Neural cell (in vitro differentiated cells): ENCODE measurements at regions not wholly inside any gene's neighbourhood (a gene's known extent, or its start where the extent isn't known, plus 50 kb on each side); places are given as distances from the start of the nearest gene placed in this dataset.

Source experiments
- H2AFZ ChIP-seq: fragments of 200-600, 300-800 bp; sonication (generic), shearing (Covaris generic); 2 replicates; pipeline ENCODE4 v1.6.0; 2014; ENCODE audit warnings: low read depth, mild to moderate bottlenecking, antibody characterized with exemption, low read length, moderate library complexity
- H3F3A ChIP-seq: fragments of 200-600 bp; shearing (Covaris generic); 2 replicates; pipeline ENCODE4 v1.6.1; 2016; ENCODE audit warnings: mild to moderate bottlenecking, moderate library complexity, mixed read lengths, antibody characterized with exemption, low read length; ENCODE audit not compliant: insufficient read depth, poor library complexity, severe bottlenecking
- H3K27ac ChIP-seq: fragments of 200-600, 300-800 bp; sonication (generic), shearing (Covaris generic); 2 replicates; pipeline ENCODE4 v1.5.1; 2014; ENCODE audit warnings: mild to moderate bottlenecking, low read length, moderate library complexity
- H3K27me3 ChIP-seq: fragments of 300-800, 200-600 bp; sonication (generic), shearing (Covaris generic); 2 replicates; pipeline ENCODE4 v1.6.0; 2014; ENCODE audit warnings: mild to moderate bottlenecking, low read depth, low read length, moderate library complexity; ENCODE audit not compliant: insufficient read depth
- H3K36me3 ChIP-seq: fragments of 300-800, 200-600 bp; sonication (generic), shearing (Covaris generic); 2 replicates; pipeline ENCODE4 v1.5.1; 2014; ENCODE audit warnings: mild to moderate bottlenecking, antibody characterized with exemption, low read length, moderate library complexity; ENCODE audit not compliant: insufficient read depth
- H3K4me2 ChIP-seq: fragments of 300-800, 200-600 bp; sonication (generic), shearing (Covaris generic); 2 replicates; pipeline ENCODE4 v1.6.0; 2014; ENCODE audit warnings: mild to moderate bottlenecking, low read length
- H3K4me3 ChIP-seq: fragments of 300-800, 200-600 bp; sonication (generic), shearing (Covaris generic); 2 replicates; pipeline ENCODE4 v1.5.1; 2014; ENCODE audit warnings: mild to moderate bottlenecking, low read length, moderate library complexity
- H3K79me2 ChIP-seq: fragments of 200-600 bp; shearing (Covaris generic); replicated peaks from 2 replicates; pipeline ENCODE4 v1.6.0; 2014; ENCODE audit warnings: mild to moderate bottlenecking, low read length, moderate library complexity; ENCODE audit not compliant: insufficient read depth
- H3K9ac ChIP-seq: fragments of 300-800, 200-600 bp; sonication (generic), shearing (Covaris generic); 2 replicates; pipeline ENCODE4 v1.6.1; 2016; ENCODE audit warnings: mild to moderate bottlenecking, low read length, mixed read lengths
- H3K9me2 ChIP-seq: fragments of 200-600 bp; shearing (Covaris generic); 2 replicates; pipeline ENCODE4 v1.6.1; 2016; ENCODE audit warnings: mild to moderate bottlenecking, low read length, mixed read lengths; ENCODE audit not compliant: insufficient read depth
- H3K9me3 ChIP-seq: fragments of 200-600, 300-800 bp; sonication (generic), shearing (Covaris generic); 2 replicates; pipeline ENCODE4 v1.6.1; 2016; ENCODE audit warnings: mild to moderate bottlenecking, mixed run types, low read length, moderate library complexity, mixed read lengths
- H4K20me1 ChIP-seq: fragments of 200-600 bp; shearing (Covaris generic); 2 replicates; pipeline ENCODE4 v1.6.1; 2016; ENCODE audit warnings: mild to moderate bottlenecking, mixed run types; ENCODE audit not compliant: insufficient read depth
- CTCF ChIP-seq: fragments of 450-650 bp; IDR thresholded peaks from 2 replicates; pipeline ENCODE4 v1.5.1; 2014; ENCODE audit warnings: antibody characterized with exemption, mild to moderate bottlenecking, moderate library complexity; ENCODE audit not compliant: poor library complexity, severe bottlenecking
- EP300 ChIP-seq: fragments of 450-650 bp; conservative IDR thresholded peaks from 2 replicates; pipeline ENCODE4 v1.6.1; 2014; ENCODE audit warnings: antibody characterized with exemption, mild to moderate bottlenecking, moderate library complexity; ENCODE audit not compliant: poor library complexity, severe bottlenecking
- EZH2 ChIP-seq: fragments of 200-600, 300-800 bp; shearing (Covaris generic), sonication (generic); IDR thresholded peaks from 2 replicates; pipeline ENCODE4 v1.6.1; 2014; ENCODE audit warnings: antibody characterized with exemption, low read length, borderline replicate concordance, mild to moderate bottlenecking; ENCODE audit not compliant: insufficient read depth, poor library complexity, severe bottlenecking
- MXI1 ChIP-seq: fragments of 450-650 bp; conservative IDR thresholded peaks from 2 replicates; pipeline ENCODE4 v1.6.1; 2014; ENCODE audit warnings: antibody characterized with exemption, mild to moderate bottlenecking; ENCODE audit not compliant: poor library complexity, severe bottlenecking
- POLR2AphosphoS5 ChIP-seq: IDR thresholded peaks from 2 replicates; pipeline ENCODE4 v1.6.1; 2012
- RAD21 ChIP-seq: fragments of 450-650 bp; conservative IDR thresholded peaks from 2 replicates; pipeline ENCODE4 v1.6.1; 2014; ENCODE audit warnings: antibody characterized with exemption, mild to moderate bottlenecking, moderate library complexity
- REST ChIP-seq: IDR thresholded peaks from 2 replicates; pipeline ENCODE4 v1.6.1; 2012; ENCODE audit warnings: borderline replicate concordance
- SMC3 ChIP-seq: fragments of 450-650 bp; conservative IDR thresholded peaks from 2 replicates; pipeline ENCODE4 v1.6.1; 2014; ENCODE audit warnings: antibody characterized with exemption, mild to moderate bottlenecking, moderate library complexity; ENCODE audit not compliant: poor library complexity
- TAF1 ChIP-seq: IDR thresholded peaks from 2 replicates; pipeline ENCODE4 v1.6.1; 2012; ENCODE audit warnings: low read depth

- H3K27me3 ChIP-seq, result no peaks in the 10 kb centered on the region
- TF ChIP-seq MXI1, result no peak
- no peak for TF ChIP-seq TAF1
- no peak for TF ChIP-seq RAD21
- no peak for TF ChIP-seq SMC3
- TF ChIP-seq EP300, result no peak
- no peak for TF ChIP-seq EZH2
- TF ChIP-seq CTCF, result no peak
- no peak for TF ChIP-seq POLR2AphosphoS5
- TF ChIP-seq REST, result no peak
- H4K20me1 ChIP-seq, result no peaks in the 10 kb centered on the region
- no peak overlapping the region for H2AFZ ChIP-seq
- no peaks in the 10 kb centered on the region for H3K9me3 ChIP-seq
- no peaks in the 10 kb centered on the region for H3K79me2 ChIP-seq
- H3K36me3 ChIP-seq, result no peaks in the 10 kb centered on the region
- no peak overlapping the region for H3K27ac ChIP-seq
- no peak overlapping the region for H3K9ac ChIP-seq
- H3K9me2 ChIP-seq, result no peaks in the 10 kb centered on the region
- no peaks in the 10 kb centered on the region for H3F3A ChIP-seq
- H3K4me2 ChIP-seq, result no peak overlapping the region
- no peak overlapping the region for H3K4me3 ChIP-seq
Measured at GRCh38 chr17:72569148-72569946, 448.5 kb downstream of the SOX9 start.

- H4K20me1 ChIP-seq, result no peaks in the 10 kb centered on the region
- no peak overlapping the region for H3K9ac ChIP-seq
- no peak overlapping the region for H2AFZ ChIP-seq
- H3K36me3 ChIP-seq, result no peaks in the 10 kb centered on the region
- H3K27ac ChIP-seq, result no peak overlapping the region
- TF ChIP-seq EP300 (no peak), CTCF (no peak), EZH2 (no peak), REST (no peak), TAF1 (no peak), SMC3 (no peak), POLR2AphosphoS5 (no peak), MXI1 (no peak), RAD21 (no peak)
- no peaks in the 10 kb centered on the region for H3K27me3 ChIP-seq
- no peaks in the 10 kb centered on the region for H3K79me2 ChIP-seq
- no peaks in the 10 kb centered on the region for H3K9me2 ChIP-seq
- no peak overlapping the region for H3K4me3 ChIP-seq
- H3F3A ChIP-seq, result no peaks in the 10 kb centered on the region
- H3K9me3 ChIP-seq, result no peaks in the 10 kb centered on the region
- no peak overlapping the region for H3K4me2 ChIP-seq
Measured at GRCh38 chr17:72571813-72572396, 451.1 kb downstream of the SOX9 start.
